ENCODE measurements at regions not wholly inside any gene's neighbourhood (a gene's known extent, or its start where the extent isn't known, plus 50 kb on each side); places are given as distances from the start of the nearest gene placed in this dataset.

GRCh38 chr17:45722161-45722560 lies 62.0 kb upstream of the CRHR1 start:
- ChIA-PET CTCF (no interaction called here), POLR2A (no interaction called here)
- H3K27me3 Mint-ChIP-seq, result peaks cover 65% of the 10 kb centered on the region
- Histone ChIP-seq H2AFZ (ENCODE audit: insufficient read depth, low read depth, low read length, poor library complexity, severe bottlenecking) (no peak overlapping the region), H4K20me1 (ENCODE audit: control insufficient read depth, insufficient read depth, low read length, poor library complexity, severe bottlenecking) (no peaks in the 10 kb centered on the region), H3K79me2 (ENCODE audit: control insufficient read depth, insufficient read depth, low read length) (no peaks in the 10 kb centered on the region), H3K9me3 (ENCODE audit: control extremely low read depth in 1 of 3, control insufficient read depth in 2 of 3, insufficient read depth in 1 of 3, low read length in 2 of 3) (peaks cover 2 to 10% (median 4%) of the 10 kb centered on the region in 3 donors), H3K4me1 (ENCODE audit: control insufficient read depth in 2 of 2, insufficient read depth in 2 of 2, low read length in 2 of 2) (no peaks in the 10 kb centered on the region), H3K36me3 (replicated peaks in 1 of 2; ENCODE audit: control extremely low read depth in 1 of 2, control insufficient read depth in 1 of 2, extremely low read depth in 1 of 2, insufficient read depth in 2 of 2, low read length in 1 of 2) (no peaks in the 10 kb centered on the region), H3K27ac (ENCODE audit: low read length in 2 of 2) (no peak overlapping the region), H3K4me3 (ENCODE audit: control extremely low read depth in 1 of 5, extremely low read depth in 1 of 5, insufficient read depth in 1 of 5, low read depth in 2 of 5, low read length in 4 of 5) (no peak overlapping the region), H3K4me2 (replicated peaks; ENCODE audit: low read depth, low read length, poor library complexity, severe bottlenecking) (no peak overlapping the region), H3K27me3 (replicated peaks in 1 of 4; ENCODE audit: control extremely low read depth in 1 of 4, control insufficient read depth in 3 of 4, insufficient read depth in 4 of 4, low read length in 3 of 4) (peaks cover 0 to 23% (median 7%) of the 10 kb centered on the region in 4 experiments), H3K9ac (ENCODE audit: low read length) (no peak overlapping the region)
- H3K9me3 Mint-ChIP-seq (ENCODE audit: insufficient read depth), result peaks cover 12% of the 10 kb centered on the region
- DNase-seq (no peak), ATAC-seq (ENCODE audit: low read depth) (no peak)
- TF ChIP-seq EZH2 (IDR thresholded peaks at IDR 0.05; ENCODE audit: borderline replicate concordance, insufficient read depth, low read depth, low read length, poor library complexity, severe bottlenecking) (no peak), CTCF (IDR thresholded peaks at IDR 0.05) (no peak)
- H3K4me1 Mint-ChIP-seq, result no peaks in the 10 kb centered on the region
- H3K27ac Mint-ChIP-seq, result no peak overlapping the region
- 23% methylated on average over 7 of the region's 7 CpGs for WGBS (ENCODE audit: insufficient coverage)
- no peak overlapping the region for H3K4me3 Mint-ChIP-seq
- intact Hi-C loops (cut with micrococcal nuclease), result no loop called here

DNA sequence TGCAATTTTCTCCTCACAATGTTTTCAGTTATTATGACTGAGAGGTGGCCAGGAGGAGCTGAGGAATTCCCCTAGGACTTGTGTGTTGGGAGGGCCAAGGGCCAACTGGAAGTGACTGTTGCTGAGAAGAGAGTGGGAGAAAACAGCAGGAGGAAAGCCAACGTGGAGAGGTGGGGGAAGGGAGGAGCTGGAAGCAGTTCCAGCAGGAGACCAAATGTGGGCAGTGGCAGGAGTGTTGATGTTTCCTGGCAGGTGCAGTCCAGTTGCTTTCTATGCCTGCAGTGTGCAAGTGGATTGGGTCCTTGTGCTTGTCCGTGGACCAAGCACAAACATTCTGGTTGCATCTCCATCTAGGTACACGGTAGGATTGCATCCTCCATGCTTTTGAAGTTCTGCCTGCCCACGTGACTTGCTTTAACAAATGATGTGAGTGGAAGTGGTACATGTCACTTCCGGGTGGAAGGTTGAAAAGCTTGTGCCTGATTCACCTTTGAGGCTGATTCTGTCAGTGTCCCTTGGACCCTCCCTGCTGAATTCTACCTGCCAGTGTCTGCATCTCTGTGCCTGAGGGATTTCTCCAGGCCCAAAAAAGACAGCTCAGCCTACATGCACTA lies 54.7 kb upstream of the CRHR1 start:
- Histone ChIP-seq H3K36me3 (replicated peaks in 1 of 2; ENCODE audit: control extremely low read depth in 1 of 2, control insufficient read depth in 1 of 2, extremely low read depth in 1 of 2, insufficient read depth in 2 of 2, low read length in 1 of 2) (no peaks in the 10 kb centered on the region), H3K9ac (ENCODE audit: low read length) (no peak overlapping the region), H3K4me2 (replicated peaks; ENCODE audit: low read depth, low read length, poor library complexity, severe bottlenecking) (no peak overlapping the region), H3K4me1 (ENCODE audit: control insufficient read depth in 2 of 2, insufficient read depth in 2 of 2, low read length in 2 of 2) (no peaks in the 10 kb centered on the region), H3K27ac (ENCODE audit: low read length in 2 of 2) (no peak overlapping the region), H3K79me2 (ENCODE audit: control insufficient read depth, insufficient read depth, low read length) (no peaks in the 10 kb centered on the region), H2AFZ (ENCODE audit: insufficient read depth, low read depth, low read length, poor library complexity, severe bottlenecking) (no peak overlapping the region), H3K27me3 (replicated peaks in 1 of 4; ENCODE audit: control extremely low read depth in 1 of 4, control insufficient read depth in 3 of 4, insufficient read depth in 4 of 4, low read length in 3 of 4) (peaks cover 0 to 32% (median 8%) of the 10 kb centered on the region in 4 experiments), H3K9me3 (ENCODE audit: control extremely low read depth in 1 of 3, control insufficient read depth in 2 of 3, insufficient read depth in 1 of 3, low read length in 2 of 3) (peaks cover 1 to 20% (median 19%) of the 10 kb centered on the region in 3 donors), H4K20me1 (ENCODE audit: control insufficient read depth, insufficient read depth, low read length, poor library complexity, severe bottlenecking) (no peaks in the 10 kb centered on the region), H3K4me3 (ENCODE audit: control extremely low read depth in 1 of 5, extremely low read depth in 1 of 5, insufficient read depth in 1 of 5, low read depth in 2 of 5, low read length in 4 of 5) (no peak overlapping the region)
- ChIA-PET POLR2A (no interaction called here), CTCF (no interaction called here)
- TF ChIP-seq CTCF (IDR thresholded peaks at IDR 0.05) (no peak), EZH2 (IDR thresholded peaks at IDR 0.05; ENCODE audit: borderline replicate concordance, insufficient read depth, low read depth, low read length, poor library complexity, severe bottlenecking) (no peak)
- peaks cover 20% of the 10 kb centered on the region for H3K9me3 Mint-ChIP-seq (ENCODE audit: insufficient read depth)
- H3K27me3 Mint-ChIP-seq, result peaks cover 67% of the 10 kb centered on the region
- ATAC-seq (ENCODE audit: low read depth) (no peak), DNase-seq (no peak)
- no peak overlapping the region for H3K27ac Mint-ChIP-seq
- WGBS (ENCODE audit: insufficient coverage), result 69% methylated on average over 5 of the region's 5 CpGs
- no peak overlapping the region for H3K4me3 Mint-ChIP-seq
- intact Hi-C loops (cut with micrococcal nuclease), result no loop called here
- H3K4me1 Mint-ChIP-seq, result no peaks in the 10 kb centered on the region
